Gastrocnemius medialis (tissue), 4 donors: ENCODE measurements at regions not wholly inside any gene's neighbourhood (a gene's known extent, or its start where the extent isn't known, plus 50 kb on each side); places are given as distances from the start of the nearest gene placed in this dataset.

ENCODE experiments used
- CTCF ChIP-seq, 5 experiments: fragments of 450-650 bp in 3 of 5; fragments of 200-600 bp in 2 of 5; sonication (generic) in 2 of 5; IDR thresholded peaks in 4 of 5; conservative IDR thresholded peaks in 1 of 5; 1 replicate in 4 of 5; 2 replicates in 1 of 5; pipeline ENCODE4 v1.5.1; 2016 to 2019; ENCODE audit warnings: antibody characterized with exemption in 5 of 5, mild to moderate bottlenecking in 3 of 5, moderate library complexity in 3 of 5
- POLR2A ChIP-seq, 2 donors: fragments of 450-650 bp; IDR thresholded peaks; one replicate each; pipeline ENCODE4 v1.6.1; 2017; ENCODE audit warnings: antibody characterized with exemption in 2 of 2, mild to moderate bottlenecking in 2 of 2, moderate library complexity in 2 of 2

- no peak for TF ChIP-seq CTCF (IDR thresholded peaks at IDR 0.05 in 4 of 5, conservative IDR thresholded peaks at IDR 0.05 in 1 of 5)
- no peak for TF ChIP-seq POLR2A (IDR thresholded peaks at IDR 0.05)
Observed at GRCh38 chr14:86897224-86897623, 1095.8 kb downstream of the GALC start.
